Erythroblast (primary cell): ENCODE measurements at regions not wholly inside any gene's neighbourhood (a gene's known extent, or its start where the extent isn't known, plus 50 kb on each side); places are given as distances from the start of the nearest gene placed in this dataset.
"Not testable (repeated sequence)": the region's sequence is repeated elsewhere in the genome, so short reads cannot be mapped to it uniquely, and the experiment has no call there.

Experiments
- DNase-seq, 2 experiments: peaks; one replicate each; lab custom pipeline; 2025; lab: John Stamatoyannopoulos, UW
- GATA1 ChIP-seq: IDR thresholded peaks from 2 replicates; pipeline ENCODE4 v1.6.1; 2011; ENCODE audit warnings: low read depth, mild to moderate bottlenecking, control low read depth, low read length, moderate library complexity
- POLR2A ChIP-seq: IDR thresholded peaks from 2 replicates; pipeline ENCODE4 v1.6.1; 2011; ENCODE audit warnings: mild to moderate bottlenecking, low read length

DNA sequence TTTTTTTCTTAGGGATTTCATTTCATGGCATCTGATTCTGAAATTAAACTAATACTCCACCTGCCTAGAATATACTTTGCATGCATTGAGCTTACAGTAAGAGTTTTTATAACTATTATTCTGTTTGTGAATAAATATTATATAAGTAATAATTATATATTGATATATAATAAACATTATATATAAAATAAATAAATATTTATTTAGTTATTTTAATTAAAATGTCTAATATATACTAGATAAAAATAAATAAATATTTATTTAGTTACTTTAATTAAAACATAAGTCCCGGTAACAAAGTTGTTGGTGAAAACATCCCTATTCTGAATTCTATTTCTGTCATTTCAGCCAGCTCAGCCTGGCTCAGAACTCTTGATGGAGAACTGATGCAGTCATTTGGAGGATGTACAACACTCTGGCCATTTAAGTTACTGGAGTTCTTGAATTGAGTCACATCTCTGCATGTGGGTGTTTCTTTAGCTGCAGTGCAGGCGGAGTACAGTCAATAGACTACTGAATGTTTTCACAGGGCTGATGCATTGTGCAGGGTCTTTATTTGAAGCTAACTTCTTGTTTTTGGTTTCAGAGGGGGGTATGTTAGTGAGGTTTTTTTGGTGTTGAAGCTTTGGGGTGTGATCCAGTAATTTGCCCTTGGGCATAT is 508.9 kb upstream of the ADGRB3 start:
- no peak for DNase-seq
- TF ChIP-seq GATA1 = no peak
- no peak for TF ChIP-seq POLR2A

DNA sequence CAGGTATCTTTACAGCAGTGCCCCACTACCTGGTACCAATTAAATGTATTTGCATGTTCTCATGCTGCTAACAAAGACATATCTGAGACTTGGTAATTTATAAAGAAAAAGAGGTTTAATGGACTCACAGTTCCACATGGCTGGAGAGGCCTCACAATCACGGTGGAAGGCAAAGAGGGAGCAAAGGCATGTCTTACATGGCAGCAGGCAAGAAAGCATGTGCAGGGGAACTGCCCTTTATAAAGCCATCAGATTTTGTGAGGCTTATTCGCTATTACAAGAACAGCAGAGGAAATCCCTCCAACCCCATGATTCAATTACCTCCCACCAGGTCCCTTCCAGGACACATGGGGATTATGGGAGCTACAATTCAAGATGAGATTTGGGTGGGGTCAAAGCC is 512.1 kb upstream of the ADGRB3 start:
- DNase-seq = not testable (repeated sequence)

DNA sequence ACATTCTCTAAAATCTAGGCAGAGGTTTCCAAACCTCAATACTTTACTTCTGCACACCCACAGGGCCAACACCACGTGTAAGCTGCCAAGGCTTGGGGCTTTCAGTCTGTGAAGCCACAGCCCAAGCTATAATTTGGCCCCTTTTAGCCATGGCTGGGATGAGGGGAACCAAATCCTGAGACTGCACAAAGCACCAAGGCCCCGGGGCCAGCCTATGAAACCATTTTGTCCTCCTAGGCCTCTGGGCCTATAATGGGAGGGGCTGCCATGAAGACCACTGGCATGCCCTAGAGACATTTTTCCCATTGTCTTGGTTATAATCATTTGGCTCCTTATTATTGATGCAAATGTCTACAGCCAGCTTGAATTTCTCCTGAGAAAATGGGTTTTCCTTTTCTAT is 513.0 kb upstream of the ADGRB3 start:
- no peak for DNase-seq
- TF ChIP-seq GATA1 (no peak), POLR2A (no peak)

DNA sequence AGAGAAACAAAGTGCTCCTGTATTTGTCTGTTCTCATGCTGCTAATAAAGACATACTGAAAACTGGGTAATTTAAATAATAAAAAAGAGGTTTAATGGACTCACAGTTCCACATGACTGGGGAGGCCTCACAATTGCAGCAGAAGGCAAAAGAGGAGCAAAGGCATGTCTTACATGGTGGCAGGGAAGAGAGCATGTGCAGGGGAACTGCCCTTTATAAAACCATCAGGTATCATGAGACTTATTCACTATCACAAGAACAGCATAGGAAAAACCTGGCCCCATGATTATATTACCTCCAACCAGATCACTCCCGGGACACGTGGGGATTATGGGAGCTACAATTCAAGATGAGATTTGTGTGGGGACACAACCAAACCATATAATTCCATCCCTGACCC is 514.1 kb upstream of the ADGRB3 start:
- not testable (repeated sequence) for DNase-seq

DNA sequence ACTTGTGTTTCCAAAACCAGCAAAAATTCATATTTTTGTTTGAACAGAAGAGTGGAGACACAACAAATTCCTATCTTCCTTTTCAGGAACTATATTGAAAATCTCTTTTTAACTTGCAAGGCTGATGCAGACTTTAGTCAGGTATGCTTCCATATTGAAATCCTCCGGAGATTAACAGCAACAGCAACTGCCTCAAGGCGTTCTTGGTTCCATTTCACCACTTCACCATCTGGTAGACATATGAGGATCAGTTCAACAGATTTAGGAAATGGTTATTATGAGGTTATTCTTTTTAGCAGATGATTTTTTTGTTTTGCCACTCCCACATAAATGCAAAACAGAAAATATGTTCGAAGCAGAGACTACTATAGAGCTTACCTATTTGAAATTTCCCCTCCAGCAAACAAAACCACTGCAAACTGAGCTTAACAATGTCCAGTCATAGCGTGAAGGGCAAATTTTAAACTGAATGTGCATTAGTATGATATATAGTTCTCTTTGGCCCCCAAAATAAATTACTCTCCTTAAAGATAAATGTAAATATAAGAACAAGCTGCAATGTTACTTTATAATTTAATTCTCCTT is 520.5 kb upstream of the ADGRB3 start:
- no peak for TF ChIP-seq POLR2A
- no peak for TF ChIP-seq GATA1
- DNase-seq = no peak

DNA sequence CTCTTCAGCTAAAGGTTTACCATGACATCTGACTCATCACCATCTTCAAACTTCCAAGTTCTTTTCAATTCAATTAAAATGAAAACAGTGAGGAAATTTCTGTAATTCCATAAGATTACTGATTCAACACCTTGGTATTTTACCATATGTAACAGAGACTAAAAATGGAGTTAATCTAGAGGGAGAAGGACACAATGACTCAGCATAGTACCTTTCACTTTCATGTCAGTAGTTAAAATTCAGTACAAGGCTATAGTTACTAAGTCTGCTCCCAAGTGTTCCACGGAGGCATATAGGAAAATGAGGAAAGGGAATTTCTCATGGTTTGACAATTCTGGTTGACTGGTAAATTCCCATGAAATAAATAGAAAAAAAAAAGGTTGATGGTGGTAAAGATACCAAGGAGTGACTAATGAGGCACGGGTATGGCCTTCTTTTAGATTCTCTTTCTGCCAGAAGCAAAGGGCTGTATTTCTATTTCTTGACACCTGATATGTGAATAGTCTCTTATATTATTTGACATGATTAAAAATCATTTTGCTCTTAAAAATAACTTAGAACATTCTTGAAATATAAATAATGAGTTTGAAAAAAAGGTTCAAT is 526.7 kb upstream of the ADGRB3 start:
- TF ChIP-seq POLR2A (no peak), GATA1 (no peak)
- no peak for DNase-seq

DNA sequence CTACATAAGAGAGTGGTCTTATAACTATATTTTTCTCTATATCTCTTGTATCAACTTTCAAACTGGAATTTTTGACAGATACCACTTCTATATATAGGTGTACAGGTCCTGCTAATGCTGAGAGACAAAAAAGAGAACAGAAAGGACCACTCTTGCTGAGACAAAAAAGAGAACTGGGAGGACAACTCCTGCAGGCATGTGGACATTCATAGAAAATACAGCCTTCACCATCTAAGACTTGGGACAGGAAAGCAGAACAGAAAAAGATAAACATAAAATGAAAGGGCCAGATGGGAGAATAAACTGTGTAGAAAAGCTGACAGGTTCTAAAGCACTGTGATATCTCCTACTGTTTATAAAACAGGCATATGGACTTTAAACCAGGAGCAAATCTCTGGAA is 541.0 kb upstream of the ADGRB3 start:
- DNase-seq = no peak
- TF ChIP-seq POLR2A (no peak), GATA1 (no peak)

DNA sequence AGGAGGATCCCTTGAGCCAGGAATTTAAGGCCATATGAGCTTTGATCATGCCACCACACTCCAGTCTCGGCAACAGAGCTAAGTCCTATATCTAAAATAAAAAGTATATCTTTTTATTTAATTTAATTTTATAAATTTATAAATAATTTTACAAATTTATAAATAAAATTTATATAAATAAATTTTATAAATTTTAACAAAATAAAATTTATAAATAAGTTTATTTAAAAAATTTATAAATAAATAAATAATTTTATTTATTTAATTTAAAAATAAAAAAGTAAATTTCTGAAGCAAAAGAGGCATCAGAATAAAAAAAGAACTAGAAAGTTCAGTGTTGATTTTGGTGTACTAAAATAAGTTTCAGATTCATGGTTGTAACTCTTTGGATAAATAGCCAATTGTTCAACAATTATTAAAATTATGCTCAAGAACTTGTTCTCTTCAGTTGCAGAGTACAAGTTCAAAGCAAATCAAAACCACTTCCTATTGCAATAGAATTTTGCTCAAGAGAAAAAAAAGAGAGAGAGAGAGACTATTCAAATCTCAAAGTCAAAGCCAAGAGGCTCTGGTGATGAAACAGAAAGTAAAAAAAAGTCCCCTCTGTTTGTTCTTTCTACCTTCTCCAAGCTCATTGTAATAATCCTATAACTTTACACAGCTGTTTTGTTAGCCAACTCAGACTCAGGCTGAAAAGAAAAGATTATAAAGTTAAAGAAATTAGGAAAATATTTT is 547.5 kb upstream of the ADGRB3 start:
- DNase-seq = no peak
- TF ChIP-seq GATA1 = no peak
- no peak for TF ChIP-seq POLR2A

DNA sequence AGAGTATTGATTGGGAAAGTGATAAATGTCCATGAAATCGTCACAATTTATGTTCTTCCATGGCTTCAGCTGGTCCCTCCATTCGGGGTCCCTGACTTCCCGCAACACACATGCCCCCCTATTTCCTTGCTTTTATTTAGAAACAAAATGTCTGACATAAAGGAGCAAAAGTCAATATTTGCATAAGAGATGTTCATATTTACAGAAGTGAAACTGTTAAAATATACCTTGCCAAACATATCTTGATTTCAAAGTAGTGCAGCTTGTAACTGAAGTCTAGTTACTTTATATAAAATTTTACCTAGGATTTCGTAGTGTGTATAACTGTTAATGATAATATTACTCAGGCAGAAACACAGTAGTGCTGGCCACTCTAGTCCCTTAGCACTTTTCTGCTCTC is 548.9 kb upstream of the ADGRB3 start:
- no peak for DNase-seq
- TF ChIP-seq POLR2A (no peak), GATA1 (no peak)

DNA sequence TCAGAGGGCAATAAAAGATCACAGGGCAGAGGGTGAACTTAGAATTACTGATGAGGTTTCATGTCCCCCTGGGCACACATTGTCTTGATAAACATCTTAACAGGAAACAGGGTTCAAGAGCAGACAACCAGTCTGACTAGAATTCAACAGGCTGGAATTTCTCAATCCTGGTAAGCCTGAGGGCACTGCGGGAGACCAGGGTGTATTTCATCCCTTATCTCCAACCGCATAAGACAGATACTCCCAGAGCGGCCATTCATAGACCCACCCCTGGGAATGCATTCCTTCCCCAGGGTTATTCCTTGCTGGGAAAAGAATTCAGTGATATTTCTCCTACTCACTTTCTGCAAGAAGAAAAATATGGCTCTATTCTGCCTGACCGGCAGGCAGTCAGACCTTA is 549.5 kb upstream of the ADGRB3 start:
- DNase-seq = not testable (repeated sequence)

DNA sequence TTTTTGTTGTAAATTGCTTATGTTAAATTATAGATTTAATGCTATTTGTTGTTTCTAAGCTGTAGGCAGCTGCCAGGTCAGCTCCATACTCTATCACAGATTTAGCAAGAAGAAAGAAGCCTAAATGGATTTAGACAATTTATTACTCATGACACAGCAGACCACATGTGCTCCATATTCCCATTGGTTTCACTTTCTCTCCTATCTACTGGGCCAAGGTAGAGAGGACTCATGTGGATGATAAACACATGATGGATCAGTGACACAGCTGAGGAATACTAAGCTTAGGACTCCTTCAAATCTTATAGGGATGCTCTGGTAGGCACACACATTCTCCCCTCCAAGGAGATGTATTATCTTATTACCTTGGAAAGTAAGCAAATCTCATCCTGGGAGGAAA is 553.0 kb upstream of the ADGRB3 start:
- DNase-seq = no peak
- TF ChIP-seq GATA1 = no peak
- no peak for TF ChIP-seq POLR2A

DNA sequence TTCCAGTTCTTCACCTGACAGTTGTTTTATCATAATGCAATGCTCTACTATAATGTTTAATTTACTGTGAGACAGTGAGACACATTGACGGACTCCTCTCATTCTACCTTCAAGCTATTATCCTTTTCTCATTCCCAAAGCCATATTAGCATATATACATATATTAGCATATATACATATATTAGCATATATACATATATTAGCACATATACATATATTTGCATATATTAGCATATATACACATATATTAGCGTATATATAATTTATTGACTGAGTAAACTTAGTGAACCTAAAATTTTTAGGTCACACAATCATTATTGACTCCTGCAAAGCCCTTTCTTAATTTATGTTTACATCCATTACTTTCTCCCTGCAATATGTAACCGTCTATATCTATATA is 555.0 kb upstream of the ADGRB3 start:
- DNase-seq = no peak
- TF ChIP-seq POLR2A (no peak), GATA1 (no peak)

DNA sequence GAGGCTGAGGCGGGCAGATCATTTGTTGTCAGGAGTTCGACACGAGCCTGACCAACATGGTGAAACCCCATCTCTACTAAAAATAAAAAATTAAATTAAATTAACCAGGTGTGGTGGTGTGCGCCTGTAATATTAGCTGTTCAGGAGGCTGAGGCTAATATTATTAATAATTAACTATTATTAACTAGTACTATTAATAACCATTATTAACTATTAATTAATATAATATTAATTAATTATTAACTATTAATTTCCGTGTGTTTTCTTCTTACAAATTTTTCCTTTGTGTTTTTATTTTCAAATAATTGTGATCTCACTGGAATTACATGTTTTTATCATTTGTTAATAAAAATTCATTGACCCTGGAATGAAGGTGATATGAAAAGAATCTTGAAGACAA is 557.4 kb upstream of the ADGRB3 start:
- DNase-seq = no peak
- TF ChIP-seq GATA1 (no peak), POLR2A (no peak)

DNA sequence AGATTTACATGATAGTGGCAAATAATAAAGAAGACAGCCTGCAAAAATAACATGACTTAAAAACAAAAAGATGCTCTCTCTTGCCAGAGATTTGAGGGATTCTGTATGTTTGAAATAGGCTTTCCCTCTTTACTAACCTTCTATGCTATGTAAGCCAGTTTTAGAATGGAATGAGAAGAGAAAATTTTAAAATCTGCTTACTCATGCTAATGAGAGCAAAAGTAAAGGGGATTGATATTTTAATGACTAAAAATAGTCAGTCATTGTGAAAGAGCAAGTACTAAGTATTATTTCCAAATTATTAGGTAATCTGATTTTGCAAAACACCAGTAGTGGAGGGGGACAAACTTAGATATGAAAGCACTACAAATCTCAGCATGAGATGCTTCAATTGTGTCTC is 563.3 kb upstream of the ADGRB3 start:
- TF ChIP-seq POLR2A = no peak
- no peak for DNase-seq
